ENCODE measurements at regions not wholly inside any gene's neighbourhood (a gene's known extent, or its start where the extent isn't known, plus 50 kb on each side); places are given as distances from the start of the nearest gene placed in this dataset.

GRCh38 chr6:97449444-97449966, 166.5 kb upstream of the MMS22L start:
- TF ChIP-seq POLR2A (IDR thresholded peaks at IDR 0.05; ENCODE audit: low read length) (no peak), GATA1 (IDR thresholded peaks at IDR 0.05; ENCODE audit: low read depth, low read length) (no peak)
